H1 (cell line): ENCODE measurements at regions not wholly inside any gene's neighbourhood (a gene's known extent, or its start where the extent isn't known, plus 50 kb on each side); places are given as distances from the start of the nearest gene placed in this dataset.

Experiments used
- CTCF ChIA-PET: fragments of 300-600 bp; sonication (Branson Sonifier 250); formaldehyde crosslinking; loops from one replicate; lab custom pipeline; 2021; ENCODE audit not compliant: partially characterized antibody; lab: Charles Lee
- POLR2A ChIA-PET: fragments of 300-600 bp; sonication (Branson Sonifier 250); formaldehyde crosslinking; loops from one replicate; lab custom pipeline; 2021; ENCODE audit warnings: inconsistent platforms; ENCODE audit not compliant: partially characterized antibody; lab: Charles Lee
- DNase-seq, 2 experiments: peaks; one replicate each; pipeline versions ENCODE4 v3.0.0 to v3.0.0-alpha.2; 2010 to 2022; ENCODE audit warnings: low spot score in 2 of 2, low read depth in 1 of 2, mixed read lengths in 1 of 2
- FAIRE-seq: peaks from 2 replicates; lab custom pipeline; 2011; peaks lifted over from hg19 to GRCh38; lab: Jason Lieb, UNC
- H2AFZ ChIP-seq: 2 replicates; pipeline ENCODE4 v1.8.1; 2012; ENCODE audit warnings: low read length, inconsistent platforms
- H2AK5ac ChIP-seq: 2 replicates; pipeline ENCODE4 v1.6.1; 2013; ENCODE audit warnings: low read depth, low read length
- H2BK120ac ChIP-seq: replicated peaks from 2 replicates; pipeline ENCODE3; 2013; ENCODE audit warnings: low read depth, low read length, inconsistent platforms
- H2BK12ac ChIP-seq: 2 replicates; pipeline ENCODE4 v1.6.1; 2013; ENCODE audit warnings: low read depth, low read length
- H2BK15ac ChIP-seq: 2 replicates; pipeline ENCODE4 v1.6.1; 2013; ENCODE audit warnings: low read length
- H2BK20ac ChIP-seq: 2 replicates; pipeline ENCODE4 v1.6.1; 2013; ENCODE audit warnings: low read length
- H2BK5ac ChIP-seq: 2 replicates; pipeline ENCODE4 v1.6.1; 2013; ENCODE audit warnings: low read depth, low read length
- H3K14ac ChIP-seq: 2 replicates; pipeline ENCODE4 v1.6.1; 2013; ENCODE audit warnings: inconsistent platforms; ENCODE audit not compliant: insufficient read length
- H3K18ac ChIP-seq: 2 replicates; pipeline ENCODE4 v1.6.1; 2013; ENCODE audit warnings: low read length; ENCODE audit errors: extremely low read depth
- H3K23ac ChIP-seq: 2 replicates; pipeline ENCODE4 v1.6.1; 2013; ENCODE audit warnings: inconsistent platforms; ENCODE audit not compliant: insufficient read length
- H3K23me2 ChIP-seq: 2 replicates; pipeline ENCODE4 v1.6.1; 2013; ENCODE audit warnings: low read depth, low read length
- H3K27ac ChIP-seq: 2 replicates; pipeline ENCODE4 v1.6.1; 2011; ENCODE audit warnings: low read depth, low read length, inconsistent platforms
- H3K27me3 ChIP-seq, 4 experiments: replicated peaks in 1 of 4; 1 replicate in 1 of 4; 2 replicates in 3 of 4; pipeline versions ENCODE4 v1.6.1 to v1.8.1; 2011 to 2013; ENCODE audit warnings: low read length in 3 of 4, mild to moderate bottlenecking in 3 of 4, inconsistent platforms in 2 of 4, mixed read lengths in 2 of 4, moderate library complexity in 1 of 4; ENCODE audit not compliant: control insufficient read depth in 3 of 4, insufficient read depth in 3 of 4; ENCODE audit errors: extremely low read depth in 1 of 4
- H3K36me3 ChIP-seq, 4 experiments: 2 replicates each; pipeline versions ENCODE4 v1.6.1 to v1.8.1; 2011 to 2013; ENCODE audit warnings: mild to moderate bottlenecking in 4 of 4, low read length in 3 of 4, moderate library complexity in 2 of 4, control low read depth in 1 of 4, inconsistent platforms in 1 of 4; ENCODE audit not compliant: insufficient read depth in 4 of 4, control insufficient read depth in 2 of 4
- H3K4ac ChIP-seq: replicated peaks from 2 replicates; pipeline ENCODE3; 2013; ENCODE audit warnings: low read length, low read depth, mixed read lengths, inconsistent platforms; ENCODE audit not compliant: insufficient read length
- H3K4me1 ChIP-seq, 4 experiments: replicated peaks in 1 of 4; 1 replicate in 1 of 4; 2 replicates in 3 of 4; pipeline versions ENCODE4 v1.6.1 to v1.8.1; 2011 to 2013; ENCODE audit warnings: low read length in 3 of 4, inconsistent platforms in 2 of 4, mixed read lengths in 1 of 4; ENCODE audit not compliant: insufficient read depth in 4 of 4, control insufficient read depth in 3 of 4
- H3K4me2 ChIP-seq, 2 experiments: 2 replicates each; pipeline versions ENCODE4 v1.6.1 to v1.8.1; 2011 to 2013; ENCODE audit warnings: low read depth in 2 of 2, low read length in 2 of 2, control low read depth in 1 of 2, inconsistent platforms in 1 of 2, mild to moderate bottlenecking in 1 of 2; ENCODE audit not compliant: insufficient read depth in 1 of 2
- H3K4me3 ChIP-seq, 4 experiments: fragments of 200-600, 300-600 bp in 1 of 4; sonication (generic), shearing (Covaris generic), sonication (Bioruptor Twin) in 1 of 4; 2 replicates each; pipeline versions ENCODE4 v1.5.1 to v1.8.1; 2011 to 2016; ENCODE audit warnings: low read length in 4 of 4, low read depth in 3 of 4, control low read depth in 2 of 4, inconsistent platforms in 2 of 4, mild to moderate bottlenecking in 2 of 4, mixed read lengths in 1 of 4, moderate library complexity in 1 of 4; ENCODE audit not compliant: insufficient read depth in 2 of 4; ENCODE audit errors: extremely low read depth in 1 of 4
- H3K56ac ChIP-seq: replicated peaks from 2 replicates; pipeline ENCODE3; 2013; ENCODE audit warnings: low read depth, mild to moderate bottlenecking, mixed read lengths, low read length, inconsistent platforms; ENCODE audit not compliant: insufficient read length
- H3K79me1 ChIP-seq: 2 replicates; pipeline ENCODE4 v1.6.1; 2013; ENCODE audit warnings: low read depth, low read length, control low read depth
- H3K79me2 ChIP-seq, 2 experiments: 2 replicates each; pipeline versions ENCODE4 v1.6.1 to v1.8.1; 2012 to 2013; ENCODE audit warnings: low read length in 2 of 2, mild to moderate bottlenecking in 2 of 2, inconsistent platforms in 1 of 2; ENCODE audit not compliant: insufficient read depth in 2 of 2, control insufficient read depth in 1 of 2
- H3K9ac ChIP-seq, 4 experiments: replicated peaks in 1 of 4; 1 replicate in 1 of 4; 2 replicates in 3 of 4; pipeline versions ENCODE4 v1.6.1 to v1.8.1; 2011 to 2013; ENCODE audit warnings: low read depth in 3 of 4, low read length in 3 of 4, control low read depth in 2 of 4, mild to moderate bottlenecking in 2 of 4, moderate library complexity in 2 of 4, inconsistent platforms in 1 of 4; ENCODE audit errors: extremely low read depth in 1 of 4
- H3K9me3 ChIP-seq, 2 experiments: 2 replicates each; pipeline versions ENCODE4 v1.6.1 to v1.8.1; 2012 to 2013; ENCODE audit warnings: mild to moderate bottlenecking in 2 of 2, moderate library complexity in 2 of 2, control low read depth in 1 of 2, inconsistent platforms in 1 of 2, low read depth in 1 of 2, low read length in 1 of 2, mixed read lengths in 1 of 2; ENCODE audit not compliant: insufficient read depth in 2 of 2
- H4K20me1 ChIP-seq, 2 experiments: replicated peaks in 1 of 2; 2 replicates each; pipeline versions ENCODE3 to v1.8.1; 2011 to 2013; ENCODE audit warnings: inconsistent platforms in 2 of 2, low read length in 2 of 2, mild to moderate bottlenecking in 1 of 2; ENCODE audit not compliant: insufficient read depth in 2 of 2, control insufficient read depth in 1 of 2
- H4K5ac ChIP-seq: 2 replicates; pipeline ENCODE4 v1.6.1; 2013; ENCODE audit warnings: low read length, low read depth, mixed read lengths, inconsistent platforms; ENCODE audit not compliant: insufficient read length
- H4K8ac ChIP-seq: 2 replicates; pipeline ENCODE4 v1.8.0; 2013; ENCODE audit warnings: mild to moderate bottlenecking, moderate library complexity, low read length, inconsistent platforms; ENCODE audit not compliant: insufficient read depth; ENCODE audit errors: extremely low read depth
- H4K91ac ChIP-seq: replicated peaks from 2 replicates; pipeline ENCODE3; 2013; ENCODE audit warnings: low read length, mixed read lengths, inconsistent platforms; ENCODE audit not compliant: insufficient read length
- KDM1A ChIP-seq: fragments of 200-600, 300-600 bp; sonication (generic); IDR thresholded peaks from 2 replicates; pipeline ENCODE4 v1.7.1; 2016; ENCODE audit warnings: mild to moderate bottlenecking, low read length, borderline replicate concordance
- NANOG ChIP-seq: IDR thresholded peaks from 2 replicates; pipeline ENCODE4 v1.6.1; 2011; ENCODE audit warnings: low read length, low read depth, mild to moderate bottlenecking, inconsistent platforms; ENCODE audit not compliant: insufficient read depth, poor library complexity, severe bottlenecking
- POLR2AphosphoS5 ChIP-seq: IDR thresholded peaks from 2 replicates; pipeline ENCODE4 v1.6.1; 2011; ENCODE audit warnings: low read depth, low read length
- RFX5 ChIP-seq: IDR thresholded peaks from 2 replicates; pipeline ENCODE4 v1.6.1; 2011; ENCODE audit warnings: low read depth, low read length, improper control_type of control experiment, borderline replicate concordance
- RXRA ChIP-seq: IDR thresholded peaks from 2 replicates; pipeline ENCODE4 v1.6.1; 2011; ENCODE audit warnings: low read depth, mild to moderate bottlenecking, low read length, moderate library complexity; ENCODE audit not compliant: insufficient read depth
- SP1 ChIP-seq: IDR thresholded peaks from 2 replicates; pipeline ENCODE4 v1.6.1; 2011; ENCODE audit warnings: low read depth, low read length
- SP4 ChIP-seq: IDR thresholded peaks from 2 replicates; pipeline ENCODE4 v1.6.1; 2012; ENCODE audit warnings: low read length, inconsistent platforms
- WGBS, 2 experiments: shearing (Covaris generic) in 1 of 2; methylation state at CpG; one replicate each; pipeline versions ENCODE4 v1.1.6 to v1.1.7; 2013 to 2015; ENCODE audit warnings: low lambda C conversion rate in 2 of 2, mixed read lengths in 2 of 2, inconsistent platforms in 1 of 2, low coverage in 1 of 2, missing lambda C conversion rate in 1 of 2; ENCODE audit not compliant: insufficient replicate concordance in 2 of 2, insufficient coverage in 1 of 2, insufficient read length in 1 of 2; ENCODE audit errors: extremely low coverage in 1 of 2, missing lambda C conversion rate in 1 of 2; 5-methylcytosine and 5-hydroxymethylcytosine counted together
- TF ChIP-seq, protein P1 (sequence below): IDR thresholded peaks from 2 replicates; pipeline ENCODE4 v1.6.1; 2011; ENCODE audit warnings: low read length, improper control_type of control experiment

DNA sequence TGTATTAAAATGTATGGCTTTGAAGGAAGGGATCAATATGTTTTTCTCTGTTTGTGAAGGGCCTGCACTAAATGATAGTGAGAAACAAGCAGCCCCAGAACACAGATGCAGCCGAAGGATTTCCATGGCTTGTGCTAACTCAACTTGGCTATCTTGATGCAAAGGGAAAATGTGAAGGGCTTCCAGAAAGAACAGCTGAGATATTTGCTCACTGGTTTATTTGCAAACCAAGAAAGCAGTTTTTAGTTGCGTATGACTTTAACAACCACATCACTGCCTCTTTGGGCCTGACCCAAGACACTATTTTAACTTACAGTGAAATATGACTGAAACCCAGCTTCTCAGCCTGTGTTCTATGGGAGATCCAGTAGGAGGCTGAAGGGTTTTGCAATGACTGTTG, 369.9 kb downstream of the SETD4 start:
- Histone ChIP-seq H2AK5ac (no peak overlapping the region; the same call in 1 of the 2 replicates), H3K56ac (no peak overlapping the region), H3K4me2 (no peak overlapping the region), H2BK120ac (no peak overlapping the region), H3K9me3 (no peaks in the 10 kb centered on the region), H4K8ac (no peak overlapping the region), H2AFZ (no peak overlapping the region), H3K79me1 (no peaks in the 10 kb centered on the region), H3K23me2 (no peaks in the 10 kb centered on the region), H4K91ac (no peak overlapping the region), H2BK15ac (no peak overlapping the region), H3K27ac (no peak overlapping the region), H3K4me3 (no peak overlapping the region), H2BK12ac (no peak overlapping the region), H2BK5ac (no peak overlapping the region), H3K18ac (no peak overlapping the region), H3K14ac (no peak overlapping the region), H3K9ac (no peak overlapping the region), H2BK20ac (no peak overlapping the region), H3K23ac (no peak overlapping the region), H3K79me2 (no peaks in the 10 kb centered on the region), H4K5ac (no peak overlapping the region), H3K36me3 (no peaks in the 10 kb centered on the region)
- DNase-seq (no peak), FAIRE-seq (no peak)
- CTCF ChIA-PET = no interaction called here
- POLR2A ChIA-PET = interaction anchor here (1.1 kb wide), 1 partner anchor 74 kb away, joined by 3 read pairs; no protein-coding TSS in a partner anchor
- 94% methylated on average over 2 of the region's 2 CpGs; no CpG with 5 or more reads in 1 of the 2 experiments for WGBS, 2 experiments
- TF ChIP-seq, protein P1, sequence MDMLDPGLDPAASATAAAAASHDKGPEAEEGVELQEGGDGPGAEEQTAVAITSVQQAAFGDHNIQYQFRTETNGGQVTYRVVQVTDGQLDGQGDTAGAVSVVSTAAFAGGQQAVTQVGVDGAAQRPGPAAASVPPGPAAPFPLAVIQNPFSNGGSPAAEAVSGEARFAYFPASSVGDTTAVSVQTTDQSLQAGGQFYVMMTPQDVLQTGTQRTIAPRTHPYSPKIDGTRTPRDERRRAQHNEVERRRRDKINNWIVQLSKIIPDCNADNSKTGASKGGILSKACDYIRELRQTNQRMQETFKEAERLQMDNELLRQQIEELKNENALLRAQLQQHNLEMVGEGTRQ = no peak
- TF ChIP-seq NANOG (no peak), KDM1A (no peak), SP4 (no peak), POLR2AphosphoS5 (no peak), SP1 (no peak), RFX5 (no peak), RXRA (no peak)
- TF ChIP-seq, all 59 proteins: peak for 0
- no peaks in the 10 kb centered on the region for H3K4me1 ChIP-seq
- no peaks in the 10 kb centered on the region for H3K27me3 ChIP-seq
- H4K20me1 ChIP-seq = no peaks in the 10 kb centered on the region
- H3K4ac ChIP-seq = no peak overlapping the region
